NCI-H1694 treated with DMSO at 0.1 percent for 48 hours (cell line): ENCODE measurements at regions not wholly inside any gene's neighbourhood (a gene's known extent, or its start where the extent isn't known, plus 50 kb on each side); places are given as distances from the start of the nearest gene placed in this dataset.

Experiments used
- DNase-seq: peaks from one replicate; lab custom pipeline; 2025; lab: John Stamatoyannopoulos, UW

DNA sequence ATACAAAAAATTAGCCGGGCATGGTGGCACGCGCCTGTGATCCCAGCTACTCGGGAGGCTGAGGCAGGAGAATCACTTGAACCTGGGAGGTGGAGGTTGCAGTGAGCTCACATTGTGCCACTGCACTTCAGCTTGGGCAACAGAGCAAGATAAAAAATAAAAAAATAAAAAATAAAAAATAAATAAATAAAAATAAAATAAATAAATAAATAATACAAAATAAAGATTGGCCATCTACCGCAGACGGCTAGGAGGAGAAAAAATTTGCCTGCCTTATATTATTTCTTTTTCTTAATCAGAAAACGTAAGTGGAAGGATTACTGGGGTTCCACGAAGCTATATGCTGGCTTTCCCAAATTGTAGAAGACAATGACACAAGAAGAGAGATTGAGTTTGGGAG, 229.7 kb downstream of the EPHA4 start:
- DNase-seq, result no peak

- DNase-seq, result no peak
Measured at GRCh38 chr2:221343524-221343923, 228.6 kb downstream of the EPHA4 start.

GRCh38 chr2:221345516-221345915, 226.6 kb downstream of the EPHA4 start:
- DNase-seq, result no peak

DNA sequence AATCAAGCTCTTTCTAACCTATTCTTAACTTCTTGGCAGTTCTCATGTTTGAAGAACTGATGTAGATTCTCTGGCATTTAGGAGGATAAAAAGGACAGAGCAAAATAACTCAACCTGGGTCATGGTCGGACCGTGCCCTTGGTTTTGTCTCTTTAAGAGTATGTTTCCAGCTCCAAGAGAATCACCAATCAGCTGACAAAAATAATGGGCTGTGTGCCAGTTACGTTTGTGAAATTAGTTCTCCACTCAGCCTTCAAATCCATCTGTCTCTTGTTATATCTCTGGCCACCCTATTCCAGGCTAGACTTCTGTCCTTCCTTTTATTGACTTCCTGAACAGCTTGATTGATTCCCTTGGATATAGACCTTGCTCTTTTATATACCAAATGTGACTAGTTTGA, 225.7 kb downstream of the EPHA4 start:
- peak; percentile 80 for DNase-seq

GRCh38 chr2:221347471-221347870, 224.6 kb downstream of the EPHA4 start:
- no peak for DNase-seq

GRCh38 chr2:221350616-221351015, 221.5 kb downstream of the EPHA4 start:
- DNase-seq, result no peak

GRCh38 chr2:221353201-221353600, 218.9 kb downstream of the EPHA4 start:
- DNase-seq, result no peak

GRCh38 chr2:221360312-221360711, 211.8 kb downstream of the EPHA4 start:
- no peak for DNase-seq

DNA sequence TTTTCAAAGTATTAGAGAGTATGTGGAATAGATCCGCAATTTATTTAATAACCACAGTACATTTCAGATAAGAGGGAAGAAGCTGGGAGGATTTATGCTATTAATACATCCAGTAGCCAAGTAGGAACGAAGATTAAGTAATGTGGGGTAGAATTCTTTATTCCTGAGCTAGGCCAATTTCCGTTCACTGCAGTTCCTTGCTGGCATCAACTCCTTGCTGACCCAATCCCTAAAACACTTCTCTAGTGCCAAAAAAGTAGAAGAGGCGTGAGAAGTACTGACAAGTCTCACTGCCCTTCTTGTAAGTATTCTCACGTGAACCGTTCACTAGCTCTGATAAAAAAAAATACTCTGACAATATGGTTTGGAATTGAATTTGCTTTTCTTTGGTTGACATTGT, 211.4 kb downstream of the EPHA4 start:
- DNase-seq, result no peak

GRCh38 chr2:221361633-221362032, 210.5 kb downstream of the EPHA4 start:
- no peak for DNase-seq

DNA sequence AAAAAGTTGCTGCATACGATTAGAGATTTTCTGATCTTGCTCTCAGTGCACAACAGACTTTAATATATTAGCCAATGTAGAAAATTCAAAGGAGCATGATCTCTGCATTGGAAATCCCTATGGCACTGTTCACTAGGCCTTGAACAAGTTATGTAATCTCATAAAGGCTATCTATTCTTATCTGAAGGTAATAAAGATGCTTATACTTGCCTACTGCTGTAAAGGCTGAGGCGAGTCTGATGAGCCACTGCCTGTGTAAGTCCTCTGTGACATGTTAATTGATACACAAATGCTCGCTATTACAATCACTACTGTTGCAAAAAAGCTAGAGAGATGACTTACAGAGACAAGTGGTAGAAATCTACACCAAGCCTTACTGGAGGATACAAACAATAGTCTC, 207.4 kb downstream of the EPHA4 start:
- no peak for DNase-seq
